GM21717 (cell line): ENCODE measurements at regions not wholly inside any gene's neighbourhood (a gene's known extent, or its start where the extent isn't known, plus 50 kb on each side); places are given as distances from the start of the nearest gene placed in this dataset.
"Not testable (repeated sequence)": the region's sequence is repeated elsewhere in the genome, so short reads cannot be mapped to it uniquely, and the experiment has no call there.

Experiments used
- ATAC-seq: cut with Tn5 transposase; IDR thresholded peaks from one replicate; pipeline ENCODE4 v1.9.1; 2021; ENCODE audit warnings: mild to moderate bottlenecking, moderate library complexity; ENCODE audit not compliant: unreplicated experiment

DNA sequence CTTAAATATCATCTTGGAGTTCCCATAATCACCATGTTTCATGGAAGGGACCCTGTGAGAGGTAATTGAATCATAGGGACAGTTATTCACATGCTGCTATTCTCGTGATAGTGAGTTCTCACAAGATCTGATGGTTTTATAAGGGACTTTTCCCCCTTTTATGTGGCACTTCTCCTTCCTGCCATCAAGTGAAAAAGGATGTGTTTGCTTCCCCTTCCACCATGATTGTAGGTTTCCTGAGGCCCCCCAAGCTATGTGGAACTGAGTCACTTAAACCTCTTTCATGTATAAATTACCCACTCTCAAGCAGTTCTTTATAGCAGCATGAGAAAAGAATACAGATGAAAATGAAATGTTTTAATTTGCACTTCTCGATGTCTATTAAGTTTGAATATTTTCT lies 112.0 kb downstream of the ZNF648 start:
- ATAC-seq, result no peak

DNA sequence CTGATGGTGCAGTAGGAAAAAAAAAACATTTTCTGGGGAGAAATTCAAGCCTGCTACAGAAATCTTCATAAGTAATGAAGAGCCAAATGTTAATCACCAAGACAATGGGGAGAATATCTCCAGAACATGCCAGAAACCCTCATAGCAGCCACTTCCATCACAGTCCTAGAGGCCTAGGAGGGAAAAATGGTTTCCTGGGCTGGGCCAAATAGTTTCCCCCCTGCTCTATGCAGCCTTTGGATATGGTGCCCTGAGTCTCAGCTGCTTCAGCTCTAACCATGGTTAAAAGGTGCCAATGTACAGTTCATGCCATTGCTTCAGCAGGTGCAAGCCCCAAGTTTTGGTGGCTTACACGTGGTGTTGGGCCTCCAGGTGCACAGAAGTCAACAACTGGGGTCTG lies 113.1 kb downstream of the ZNF648 start:
- no peak for ATAC-seq

DNA sequence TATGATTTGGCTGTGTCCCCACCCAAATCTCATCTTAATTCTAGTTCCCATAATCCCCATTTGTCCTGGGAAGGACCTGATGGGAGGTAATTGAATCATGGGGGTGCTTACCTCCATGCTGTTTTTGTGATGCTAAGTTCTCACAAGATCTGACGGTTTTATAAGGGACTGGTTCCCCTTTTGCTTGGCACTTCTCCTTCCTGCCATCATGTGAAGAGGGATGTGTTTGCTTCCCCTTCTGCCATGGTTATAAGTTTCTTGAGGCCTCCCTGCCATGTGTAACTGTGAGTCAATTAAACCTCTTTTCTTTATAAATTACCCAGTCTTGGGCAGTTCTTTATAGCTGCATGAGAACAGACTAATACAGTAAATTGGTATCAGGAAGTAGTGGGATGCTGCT lies 114.1 kb downstream of the ZNF648 start:
- ATAC-seq, result no peak

DNA sequence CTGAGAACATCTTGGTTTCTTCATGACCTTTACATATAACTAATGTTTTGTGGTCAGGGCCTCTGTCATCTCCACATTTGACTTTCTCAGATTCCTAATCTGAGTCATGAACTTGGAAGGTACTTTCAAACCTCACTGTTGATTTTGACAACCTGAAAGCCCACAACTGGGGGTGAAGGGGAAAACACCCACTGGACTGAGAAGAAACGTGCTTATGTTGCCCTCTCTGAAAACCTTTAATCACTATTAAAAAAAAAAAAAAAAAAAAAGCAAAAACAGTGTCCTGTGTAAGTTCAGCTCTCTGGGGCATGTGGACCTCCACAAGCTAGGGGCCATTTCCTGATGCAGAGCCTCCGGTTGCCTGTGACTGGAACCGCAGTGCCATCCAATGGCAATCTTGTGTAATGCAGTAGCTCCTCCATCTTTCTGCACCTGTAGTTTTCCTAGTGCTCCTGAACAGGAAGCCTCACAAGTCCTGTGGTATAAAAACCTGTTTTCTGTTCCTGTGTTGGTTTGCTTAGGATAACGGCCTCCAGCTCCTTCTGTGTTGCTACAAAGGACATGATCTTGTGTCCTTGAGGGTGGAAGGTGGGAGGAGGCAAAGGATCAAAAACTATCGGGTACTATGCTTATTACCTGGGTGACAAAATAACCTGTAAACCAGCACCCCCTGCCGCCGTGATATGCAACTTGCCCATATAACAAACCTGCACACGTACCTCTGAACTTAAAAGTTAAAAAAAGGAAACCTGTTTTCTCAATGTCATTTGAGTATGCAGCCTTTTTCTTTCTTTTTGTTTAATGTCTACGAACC lies 124.5 kb downstream of the ZNF648 start:
- ATAC-seq, result peak; percentile 87

GRCh38 chr1:181936269-181936668 lies 125.2 kb downstream of the ZNF648 start:
- peak; percentile 26 for ATAC-seq

GRCh38 chr1:181931873-181932272 lies 129.6 kb downstream of the ZNF648 start:
- peak; percentile 41 for ATAC-seq

GRCh38 chr1:181930187-181930586 lies 131.3 kb downstream of the ZNF648 start:
- no peak for ATAC-seq

DNA sequence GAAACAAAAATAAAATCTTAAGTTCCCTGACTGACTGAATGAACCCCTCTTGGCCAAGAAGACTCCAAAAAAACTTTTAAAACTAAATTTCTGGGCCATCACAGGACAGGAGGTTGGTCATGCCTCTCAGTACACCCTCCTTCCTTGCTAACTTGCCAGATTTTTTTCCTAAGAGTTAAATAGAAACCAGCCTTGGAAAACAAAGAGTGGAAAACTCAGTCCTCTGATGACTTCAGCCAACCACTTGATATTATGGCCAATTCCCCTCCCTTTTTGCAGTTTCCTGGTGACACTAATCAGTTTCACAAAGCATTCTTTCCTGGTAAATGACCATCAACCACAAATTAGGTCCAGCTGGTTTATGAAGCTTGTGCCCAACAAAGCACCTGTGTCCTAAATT lies 134.8 kb downstream of the ZNF648 start:
- no peak for ATAC-seq

DNA sequence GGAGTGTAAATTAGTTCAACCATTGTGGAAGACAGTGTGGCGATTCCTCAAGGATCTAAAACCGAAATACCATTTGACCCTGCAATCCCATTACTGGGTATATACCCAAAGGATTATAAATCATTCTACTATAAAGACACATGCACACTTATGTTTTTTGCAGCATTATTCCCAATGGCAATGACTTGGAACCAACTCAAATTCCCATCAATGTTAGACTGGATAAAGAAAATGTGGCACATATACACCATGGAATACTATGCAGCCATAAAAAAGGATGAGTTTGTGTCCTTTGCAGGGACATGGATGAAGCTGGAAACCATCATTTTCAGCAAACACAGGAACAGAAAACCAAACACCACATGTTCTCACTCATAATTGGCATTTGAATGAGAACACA lies 137.5 kb downstream of the ZNF648 start:
- ATAC-seq, result not testable (repeated sequence)

GRCh38 chr1:181919542-181919941 lies 142.0 kb downstream of the ZNF648 start:
- no peak for ATAC-seq

GRCh38 chr1:181918880-181919525 lies 142.5 kb downstream of the ZNF648 start:
- no peak for ATAC-seq

DNA sequence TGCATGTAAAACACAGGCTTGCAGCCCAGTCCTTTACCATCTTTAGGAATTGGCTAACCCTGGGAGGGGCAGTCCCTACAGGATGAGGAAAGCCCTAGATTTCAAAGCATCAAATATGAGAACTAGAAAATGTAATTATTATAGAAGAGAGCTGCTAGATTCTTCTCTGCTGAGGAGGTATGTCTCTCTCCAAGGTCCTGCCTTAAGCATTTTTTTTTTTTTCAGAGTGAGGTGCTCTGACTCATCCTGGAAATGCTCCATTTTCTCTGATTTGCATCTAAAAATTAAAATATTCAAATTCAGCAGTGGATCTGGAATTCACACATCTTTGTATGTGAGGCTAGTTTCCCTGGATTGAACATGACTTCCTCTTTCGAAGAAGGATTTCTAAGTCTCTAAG lies 149.8 kb downstream of the ZNF648 start:
- ATAC-seq, result no peak

- no peak for ATAC-seq
Observed at GRCh38 chr1:181910905-181911304, 150.6 kb downstream of the ZNF648 start.

GRCh38 chr1:181909010-181909409 lies 152.5 kb downstream of the ZNF648 start:
- ATAC-seq, result no peak

DNA sequence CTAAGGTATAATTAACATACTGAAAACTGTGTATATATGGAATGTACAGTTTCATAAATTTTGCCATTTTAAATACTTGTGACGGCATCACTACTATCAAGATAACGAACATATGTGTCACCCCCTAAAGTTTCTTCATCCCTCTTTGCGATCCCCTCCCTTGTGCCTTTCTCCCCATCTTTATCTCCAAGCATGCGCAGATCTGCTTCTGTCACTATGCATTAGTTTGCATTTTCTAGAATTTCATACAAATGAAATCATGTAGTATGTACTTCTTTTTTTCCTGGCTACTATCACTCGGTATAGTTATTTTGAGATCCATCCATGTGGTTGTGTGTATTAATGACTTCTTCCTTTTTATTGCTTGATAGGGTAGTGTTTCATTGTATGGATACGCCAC lies 154.9 kb downstream of the ZNF648 start:
- ATAC-seq, result no peak

DNA sequence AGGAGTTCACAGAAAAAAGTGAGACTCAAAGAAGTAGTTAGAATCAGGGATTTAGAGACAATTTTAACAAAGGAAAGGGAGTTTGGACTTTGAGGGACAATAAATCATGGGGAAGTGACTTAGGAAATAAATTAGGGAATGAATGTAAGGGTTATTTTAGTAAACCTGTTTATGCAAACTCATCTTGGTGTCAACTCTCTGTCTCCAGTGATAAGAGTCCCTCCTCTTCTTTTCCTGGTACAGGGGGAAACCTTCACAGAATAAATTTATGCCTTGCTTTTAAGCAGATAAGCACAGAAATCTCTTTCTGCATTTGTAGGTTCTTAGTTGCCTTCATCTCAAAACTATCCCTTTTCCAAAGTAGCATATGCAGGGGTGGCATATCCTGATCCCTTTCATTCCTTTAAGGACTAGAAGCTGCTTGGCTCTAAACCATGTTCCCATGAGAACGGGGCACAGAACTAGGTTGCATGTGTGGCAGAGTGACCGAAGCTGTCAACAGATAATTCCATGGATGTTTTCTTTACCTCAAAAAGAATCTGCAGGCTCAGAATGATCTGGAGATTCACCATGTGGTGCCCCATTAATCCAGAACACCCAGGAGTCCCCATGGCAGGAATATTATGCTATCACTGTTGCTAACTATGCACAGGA lies 155.4 kb downstream of the ZNF648 start:
- no peak for ATAC-seq

- no peak for ATAC-seq
Observed at GRCh38 chr1:181898773-181899172, 162.7 kb downstream of the ZNF648 start.

- no peak for ATAC-seq
Observed at GRCh38 chr1:181896824-181897223, 164.7 kb downstream of the ZNF648 start.

DNA sequence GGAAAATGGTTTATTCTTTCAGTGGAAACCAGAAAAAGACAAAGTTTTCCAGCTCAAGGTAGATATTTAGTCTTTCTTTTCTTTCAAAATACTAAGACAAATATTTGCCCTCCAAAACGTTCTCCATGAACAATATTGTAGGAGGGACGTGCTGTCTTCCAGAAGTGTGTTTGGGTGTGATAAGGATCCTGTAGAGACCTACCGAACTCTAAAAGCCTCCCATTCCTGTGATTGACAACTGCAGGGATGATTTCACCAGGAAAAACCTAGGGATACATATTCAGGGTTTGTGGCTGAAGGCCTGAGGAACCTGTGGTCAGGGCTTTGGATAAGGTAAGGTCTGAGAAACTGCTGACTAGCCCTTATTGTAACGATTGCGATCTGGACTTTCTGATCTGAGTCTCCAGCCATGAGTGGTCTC lies 167.1 kb downstream of the ZNF648 start:
- ATAC-seq, result no peak

DNA sequence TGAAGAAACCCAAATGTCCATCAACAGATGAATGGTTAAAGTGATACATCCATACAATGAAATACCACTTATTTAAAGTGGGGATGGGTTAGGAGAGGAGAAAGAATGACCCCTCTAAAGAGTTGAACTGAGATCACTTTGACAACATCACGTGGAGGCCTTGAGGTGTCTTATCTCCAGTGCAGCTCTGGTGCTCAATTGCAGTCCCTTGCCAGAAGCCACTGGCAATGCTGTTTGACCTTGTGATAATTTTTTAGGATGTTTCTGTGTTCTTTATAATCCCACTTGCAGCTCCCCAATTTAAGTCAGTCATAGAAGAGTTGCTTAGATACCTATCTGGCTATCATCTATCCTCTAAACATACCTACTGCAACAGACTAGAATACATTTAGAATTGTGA lies 167.6 kb downstream of the ZNF648 start:
- ATAC-seq, result no peak

DNA sequence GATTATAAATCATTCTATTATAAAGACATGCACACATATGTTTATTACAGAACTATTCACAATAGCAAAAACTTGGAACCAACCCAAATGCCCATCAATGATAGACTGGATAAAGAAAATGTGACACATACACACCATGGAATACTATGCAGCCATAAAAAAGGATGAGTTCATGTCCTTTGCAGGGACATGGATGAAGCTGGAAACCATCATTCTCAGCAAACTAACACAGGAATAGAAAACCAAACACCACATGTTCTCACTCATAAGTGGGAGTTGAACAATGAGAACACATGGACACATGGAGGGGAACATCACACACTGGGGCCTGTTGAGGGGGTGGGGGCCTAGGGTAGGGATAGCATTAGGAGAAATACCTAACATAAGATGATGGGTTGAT lies 168.4 kb downstream of the ZNF648 start:
- ATAC-seq, result not testable (repeated sequence)

DNA sequence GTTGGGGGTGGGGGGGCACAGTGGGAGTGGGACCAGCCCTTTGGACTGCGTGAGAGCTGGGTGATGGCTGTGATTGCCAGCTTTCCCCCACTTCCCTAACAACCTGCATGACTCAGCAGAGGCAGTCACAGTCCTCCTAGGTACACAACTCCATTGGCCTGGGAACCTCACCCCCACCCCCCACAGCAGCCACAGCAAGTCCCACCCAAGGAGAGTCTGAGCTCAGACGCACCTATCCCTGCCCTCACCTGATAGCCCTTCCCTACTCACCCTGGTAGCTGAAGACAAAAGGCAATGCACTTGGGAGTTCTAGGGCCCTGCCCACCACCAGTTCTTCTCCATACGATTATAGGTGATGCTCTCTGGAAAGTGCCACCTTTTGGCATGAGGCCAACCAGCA lies 188.9 kb downstream of the ZNF648 start:
- no peak for ATAC-seq
